Left ventricle myocardium inferior (tissue), 1 donor: ENCODE measurements at regions not wholly inside any gene's neighbourhood (a gene's known extent, or its start where the extent isn't known, plus 50 kb on each side); places are given as distances from the start of the nearest gene placed in this dataset.

Experiments used
- DNase-seq: peaks from one replicate; pipeline ENCODE4 v3.0.0-alpha.2; 2020
- H3K27ac ChIP-seq: fragments of 200-600 bp; replicated peaks from 2 replicates; pipeline ENCODE4 v1.8.0; 2021
- H3K27me3 ChIP-seq: fragments of 200-600 bp; 2 replicates; pipeline ENCODE4 v1.8.0; 2021; ENCODE audit warnings: low read depth
- H3K36me3 ChIP-seq: fragments of 200-600 bp; 2 replicates; pipeline ENCODE4 v1.8.0; 2021
- H3K4me1 ChIP-seq: fragments of 200-600 bp; 2 replicates; pipeline ENCODE4 v1.8.0; 2021
- H3K4me3 ChIP-seq: fragments of 200-600 bp; 2 replicates; pipeline ENCODE4 v1.8.0; 2021; ENCODE audit warnings: mild to moderate bottlenecking, moderate library complexity
- H3K9me3 ChIP-seq: fragments of 200-600 bp; replicated peaks from 2 replicates; pipeline ENCODE4 v1.8.0; 2021
- CTCF ChIP-seq: fragments of 200-600 bp; IDR thresholded peaks from 2 replicates; pipeline ENCODE4 v1.8.0; 2021; ENCODE audit warnings: antibody characterized with exemption, mild to moderate bottlenecking, borderline replicate concordance
- intact Hi-C: fragments of 100-400 bp; cut with micrococcal nuclease; formaldehyde crosslinking; loops from one replicate; pipeline ENCODE4 v1.11.0; 2022
- donor health status: DM: no; HTN: yes; CAD: no; lungs with severe emphysema.

GRCh38 chr5:39675676-39676075 is 250.9 kb upstream of the DAB2 start:
- Histone ChIP-seq H3K4me3 (no peak overlapping the region), H3K27ac (no peak overlapping the region), H3K9me3 (no peaks in the 10 kb centered on the region), H3K36me3 (no peaks in the 10 kb centered on the region), H3K4me1 (no peaks in the 10 kb centered on the region), H3K27me3 (no peaks in the 10 kb centered on the region)
- TF ChIP-seq CTCF = no peak
- intact Hi-C loops = no loop called here
- DNase-seq = no peak

- Histone ChIP-seq H3K27me3 (no peaks in the 10 kb centered on the region), H3K9me3 (no peaks in the 10 kb centered on the region), H3K27ac (no peak overlapping the region), H3K36me3 (no peaks in the 10 kb centered on the region), H3K4me3 (no peak overlapping the region), H3K4me1 (no peaks in the 10 kb centered on the region)
- TF ChIP-seq CTCF = no peak
- intact Hi-C loops = no loop called here
- no peak for DNase-seq
Observed at GRCh38 chr5:39674209-39675082, 249.7 kb upstream of the DAB2 start.

GRCh38 chr5:39671561-39671961 is 246.8 kb upstream of the DAB2 start:
- Histone ChIP-seq H3K4me1 (no peaks in the 10 kb centered on the region), H3K36me3 (no peaks in the 10 kb centered on the region), H3K4me3 (no peak overlapping the region), H3K27me3 (no peaks in the 10 kb centered on the region), H3K27ac (no peak overlapping the region), H3K9me3 (no peaks in the 10 kb centered on the region)
- DNase-seq = no peak
- intact Hi-C loops = no loop called here
- TF ChIP-seq CTCF = no peak

- Histone ChIP-seq H3K27ac (no peak overlapping the region), H3K27me3 (no peaks in the 10 kb centered on the region), H3K4me3 (no peak overlapping the region), H3K36me3 (no peaks in the 10 kb centered on the region), H3K9me3 (no peaks in the 10 kb centered on the region), H3K4me1 (no peaks in the 10 kb centered on the region)
- intact Hi-C loops = no loop called here
- TF ChIP-seq CTCF = no peak
- no peak for DNase-seq
Observed at GRCh38 chr5:39670955-39671354, 246.2 kb upstream of the DAB2 start.

- Histone ChIP-seq H3K9me3 (no peaks in the 10 kb centered on the region), H3K27me3 (no peaks in the 10 kb centered on the region), H3K36me3 (no peaks in the 10 kb centered on the region), H3K4me1 (no peaks in the 10 kb centered on the region), H3K27ac (no peak overlapping the region), H3K4me3 (no peak overlapping the region)
- no peak for TF ChIP-seq CTCF
- DNase-seq = no peak
- intact Hi-C loops = no loop called here
Observed at GRCh38 chr5:39670391-39670790, 245.6 kb upstream of the DAB2 start.
